Fibroblast of mammary gland (primary cell): ENCODE measurements at regions not wholly inside any gene's neighbourhood (a gene's known extent, or its start where the extent isn't known, plus 50 kb on each side); places are given as distances from the start of the nearest gene placed in this dataset.
A peak's percentile ranks its signal among the peaks of the same experiment; 100 is the strongest.

Experiments used
- DNase-seq: peaks from one replicate; pipeline ENCODE4 v3.0.0-alpha.2; 2010; ENCODE audit warnings: low read depth
- H3K4me3 ChIP-seq: 2 replicates; pipeline ENCODE4 v1.5.1; 2011; ENCODE audit warnings: low read depth, mild to moderate bottlenecking, low read length, moderate library complexity; ENCODE audit not compliant: control insufficient read depth
- CTCF ChIP-seq: conservative IDR thresholded peaks from 2 replicates; pipeline ENCODE4 v1.5.1; 2011; ENCODE audit warnings: low read depth, low read length, inconsistent platforms; ENCODE audit not compliant: control insufficient read depth, insufficient read depth

GRCh38 chr12:46452061-46452615, 79.6 kb upstream of the SLC38A2 start:
- no peak overlapping the region for H3K4me3 ChIP-seq
- TF ChIP-seq CTCF = no peak

DNA sequence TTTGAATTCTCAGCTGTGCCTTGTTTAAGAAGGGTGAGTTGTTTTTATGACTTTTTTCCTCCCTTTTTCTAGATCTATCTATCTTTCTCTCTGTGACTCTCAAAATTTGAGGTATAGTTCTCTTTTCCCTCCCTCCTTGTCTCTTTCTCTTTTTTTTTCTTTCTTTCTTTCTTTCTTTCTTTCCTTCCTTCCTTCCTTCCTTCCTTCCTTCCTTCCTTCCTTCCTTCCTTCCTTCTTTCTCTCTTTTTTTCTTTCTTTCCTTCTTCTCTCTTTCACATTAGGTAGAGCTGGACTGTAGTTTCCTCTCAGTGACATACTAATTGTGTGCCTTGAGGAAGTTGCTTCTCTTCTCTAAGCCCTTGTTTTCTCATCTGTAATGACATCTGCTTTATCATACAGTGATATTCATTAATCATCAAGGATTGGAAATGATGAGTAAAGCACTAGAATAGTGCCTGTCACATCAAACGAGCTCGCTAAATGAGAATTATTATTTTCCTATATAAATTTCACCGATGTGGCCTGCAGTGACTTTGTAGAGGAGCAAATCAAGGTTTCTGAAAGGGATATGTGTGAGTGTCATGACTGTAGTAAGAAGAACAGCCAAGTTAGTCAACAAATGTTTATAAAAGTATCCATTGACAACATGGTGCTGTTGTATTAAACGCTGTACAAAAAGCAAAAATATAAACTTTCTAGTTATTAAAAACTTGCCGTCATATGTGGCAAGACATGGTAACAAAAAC, 78.9 kb upstream of the SLC38A2 start:
- DNase-seq = no peak
- no peak for TF ChIP-seq CTCF
- H3K4me3 ChIP-seq = no peak overlapping the region

More at GRCh38 chr12:46452061-46452615, 79.6 kb upstream of the SLC38A2 start:
- peak; percentile 57 for DNase-seq

DNA sequence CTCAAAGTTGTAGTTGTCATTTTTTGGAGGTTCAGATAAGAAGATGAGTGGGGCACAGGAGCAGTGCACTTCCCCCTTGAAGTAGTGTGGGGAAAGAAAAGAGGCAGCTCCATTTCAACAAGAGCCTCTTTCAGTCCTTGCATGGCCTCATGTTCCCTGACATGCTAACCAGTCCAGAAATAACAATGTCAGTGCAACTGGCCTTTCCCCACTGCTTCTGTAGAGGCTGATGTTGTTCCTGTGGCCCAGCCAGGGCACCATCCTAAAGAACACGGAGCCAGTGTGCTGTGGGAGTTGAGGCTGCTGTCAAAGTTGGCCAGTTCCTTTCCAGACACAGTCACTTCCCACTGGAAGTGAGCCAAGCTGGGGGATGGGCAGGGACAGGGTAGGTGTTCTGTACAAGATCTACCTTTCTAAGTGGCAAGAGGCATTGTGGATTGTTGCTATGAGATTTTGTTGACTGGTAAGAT, 77.7 kb upstream of the SLC38A2 start:
- DNase-seq = no peak
- no peak overlapping the region for H3K4me3 ChIP-seq
- no peak for TF ChIP-seq CTCF

GRCh38 chr12:46449856-46450255, 77.3 kb upstream of the SLC38A2 start:
- no peak overlapping the region for H3K4me3 ChIP-seq
- no peak for DNase-seq

GRCh38 chr12:46449316-46449715, 76.7 kb upstream of the SLC38A2 start:
- no peak overlapping the region for H3K4me3 ChIP-seq
- no peak for DNase-seq
- TF ChIP-seq CTCF = no peak

More at GRCh38 chr12:46449856-46450255, 77.3 kb upstream of the SLC38A2 start:
- TF ChIP-seq CTCF = no peak

DNA sequence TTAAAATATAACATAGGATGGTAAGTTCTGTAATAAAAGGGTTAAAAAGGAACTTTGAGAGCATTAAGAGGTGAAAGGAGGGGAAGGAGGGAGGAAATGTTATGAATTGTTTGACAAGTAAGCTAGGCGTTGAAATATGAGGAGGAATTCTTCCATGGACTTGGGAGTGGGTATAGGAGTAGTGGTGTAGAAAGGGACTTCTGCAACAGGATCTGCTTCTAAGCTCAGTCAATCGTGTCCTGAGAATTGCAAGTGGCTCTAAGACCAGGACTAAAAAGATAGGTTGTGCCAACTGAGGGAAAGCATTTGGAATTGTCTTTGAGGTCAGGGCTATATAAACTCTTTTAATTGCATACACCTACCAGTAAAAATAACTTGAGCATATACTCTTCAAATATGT, 74.1 kb upstream of the SLC38A2 start:
- no peak overlapping the region for H3K4me3 ChIP-seq
- DNase-seq = no peak
- TF ChIP-seq CTCF = no peak
